Fibroblast of gingiva (primary cell): ENCODE measurements at regions not wholly inside any gene's neighbourhood (a gene's known extent, or its start where the extent isn't known, plus 50 kb on each side); places are given as distances from the start of the nearest gene placed in this dataset.

Experiments used
- DNase-seq: peaks from one replicate; pipeline ENCODE4 v3.0.0-alpha.2; 2011; ENCODE audit warnings: low read depth

DNA sequence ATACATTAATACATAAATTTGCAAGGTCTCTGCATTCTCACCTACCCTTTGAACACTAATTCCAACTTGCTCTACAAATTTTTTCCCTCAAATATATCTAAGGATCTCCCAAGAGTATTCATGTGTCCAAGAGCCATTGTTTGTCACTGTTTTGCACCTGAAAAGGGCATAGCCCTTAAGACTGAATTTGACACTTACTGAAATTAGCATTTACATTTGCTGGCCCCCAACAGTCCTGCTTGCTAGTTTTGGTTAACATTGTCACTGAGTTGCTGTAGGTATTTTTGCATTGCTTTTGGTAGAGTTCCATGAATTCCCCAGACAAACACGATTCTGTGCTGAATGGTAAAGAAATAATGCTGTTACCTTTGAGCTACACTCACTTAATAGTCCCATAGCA lies 57.3 kb downstream of the KCNA4 start:
- no peak for DNase-seq

DNA sequence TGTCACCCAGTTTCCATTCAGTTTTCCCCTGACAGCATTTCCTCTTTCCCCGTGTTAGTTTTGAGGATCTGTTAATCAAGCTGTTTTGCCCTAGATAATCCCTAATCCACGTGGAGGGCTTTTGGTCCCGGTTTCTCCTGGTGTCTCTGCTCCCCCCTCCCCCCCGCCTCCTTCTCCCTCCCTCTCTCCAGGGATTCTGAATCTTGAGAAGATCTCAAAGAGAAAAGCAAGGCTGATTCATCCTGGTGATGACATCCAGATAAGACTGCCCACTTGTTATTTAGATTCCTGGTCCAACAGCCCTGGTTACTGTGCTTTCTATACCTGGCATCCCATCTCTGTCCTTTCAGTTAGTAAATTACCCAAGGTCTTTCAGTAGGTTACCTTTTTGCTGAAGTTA lies 59.4 kb downstream of the KCNA4 start:
- DNase-seq: no peak

DNA sequence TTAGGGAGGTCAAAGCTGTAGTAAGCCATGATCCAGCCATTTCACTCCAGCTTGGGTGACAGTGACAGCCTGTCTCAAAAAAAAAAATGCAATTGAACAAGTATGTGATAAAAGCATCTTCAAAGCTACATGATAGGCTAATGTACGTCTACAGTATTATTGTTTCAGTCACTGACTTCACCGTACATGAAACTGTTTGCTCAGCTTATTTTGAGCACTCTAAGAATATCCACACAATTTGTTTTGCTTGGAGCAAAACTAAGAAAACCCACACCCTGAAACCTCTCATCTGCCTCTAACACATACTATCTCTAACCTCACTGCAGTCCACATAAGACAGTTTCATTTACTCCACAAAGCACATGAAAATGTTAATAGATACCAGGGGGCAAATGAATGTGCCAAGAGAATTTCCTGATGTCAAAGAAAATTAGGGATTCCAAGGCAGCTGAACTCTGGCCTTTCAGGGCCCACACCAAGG lies 60.7 kb downstream of the KCNA4 start:
- DNase-seq: no peak

DNA sequence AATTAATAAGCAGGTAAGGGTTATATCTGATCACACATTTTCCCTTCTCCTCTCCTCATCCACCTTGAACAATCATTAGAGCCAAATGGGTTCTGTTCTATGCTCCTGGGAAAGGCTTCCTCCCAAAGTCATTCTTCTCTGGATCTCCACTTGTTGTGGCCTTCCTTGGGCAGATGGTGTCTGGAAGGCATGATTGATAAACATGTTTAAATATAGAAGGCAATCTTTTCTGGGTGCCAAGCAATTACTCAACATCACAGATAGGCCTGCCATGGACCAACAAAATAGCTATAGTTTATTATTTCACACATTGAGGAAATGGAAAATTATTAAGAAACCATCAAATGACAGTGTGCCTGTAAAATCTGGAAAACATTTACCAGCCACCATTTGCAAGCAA lies 73.5 kb downstream of the KCNA4 start:
- no peak for DNase-seq

DNA sequence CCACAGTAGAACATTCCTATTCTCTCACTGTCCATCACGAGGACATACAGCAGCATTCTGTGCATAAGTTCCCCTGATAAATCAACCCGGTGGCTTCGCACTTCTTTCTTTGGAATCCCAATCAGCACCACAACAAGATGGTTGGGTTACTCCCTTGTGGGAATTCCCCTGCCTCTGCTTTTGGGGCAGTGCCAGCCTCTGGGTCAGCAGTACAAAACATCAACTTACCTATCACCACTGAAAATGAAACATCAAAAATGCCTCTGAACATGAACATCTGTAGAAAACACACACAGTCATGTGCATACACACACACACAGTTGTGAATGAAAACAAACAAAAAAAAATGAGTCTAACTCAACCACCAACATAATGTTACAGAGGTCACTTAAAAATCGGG lies 79.3 kb downstream of the KCNA4 start:
- no peak for DNase-seq

DNA sequence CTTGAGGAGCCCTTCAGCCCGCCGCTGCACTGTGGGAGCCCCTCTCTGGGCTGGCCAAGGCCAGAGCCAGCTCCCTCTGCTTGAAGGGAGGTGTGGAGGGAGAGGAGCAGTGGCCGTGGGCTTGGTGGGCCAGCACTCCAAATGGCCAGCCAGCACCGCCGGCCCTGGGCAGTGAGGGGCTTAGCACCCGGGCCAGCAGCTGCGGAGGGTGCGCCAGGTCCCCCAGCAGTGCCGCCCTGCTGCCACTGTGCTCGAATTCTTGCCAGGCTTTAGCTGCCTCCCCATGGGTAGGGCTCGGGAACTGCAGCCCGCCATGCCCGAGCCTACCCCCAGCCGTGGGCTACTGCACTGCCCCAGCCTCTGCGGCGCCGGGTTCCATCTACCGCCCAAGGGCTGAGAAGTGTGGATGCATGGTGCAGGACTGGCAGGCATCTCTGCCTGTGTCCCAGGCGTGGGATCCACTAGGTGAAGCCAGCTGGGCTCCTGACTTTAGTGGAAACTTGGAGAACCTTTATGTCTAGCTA lies 82.7 kb downstream of the KCNA4 start:
- no peak for DNase-seq

DNA sequence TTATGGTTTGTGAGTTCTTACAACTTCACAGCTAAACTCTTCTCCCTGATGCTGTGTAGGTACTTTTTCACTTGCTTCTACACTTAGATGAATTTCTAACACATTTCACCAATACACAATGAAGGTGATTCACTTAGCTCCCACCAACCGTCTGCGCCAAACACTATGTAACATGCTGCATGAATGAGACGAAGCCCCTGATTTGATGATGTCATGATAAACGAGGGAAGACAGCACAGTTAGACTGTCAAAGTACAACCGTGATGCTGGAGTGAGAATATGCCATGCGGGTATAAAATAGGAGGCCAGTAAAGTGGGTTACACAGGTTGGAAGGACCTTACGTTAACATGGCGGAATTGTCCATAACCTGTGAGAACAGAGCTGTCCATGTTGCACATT lies 100.8 kb downstream of the KCNA4 start:
- no peak for DNase-seq

DNA sequence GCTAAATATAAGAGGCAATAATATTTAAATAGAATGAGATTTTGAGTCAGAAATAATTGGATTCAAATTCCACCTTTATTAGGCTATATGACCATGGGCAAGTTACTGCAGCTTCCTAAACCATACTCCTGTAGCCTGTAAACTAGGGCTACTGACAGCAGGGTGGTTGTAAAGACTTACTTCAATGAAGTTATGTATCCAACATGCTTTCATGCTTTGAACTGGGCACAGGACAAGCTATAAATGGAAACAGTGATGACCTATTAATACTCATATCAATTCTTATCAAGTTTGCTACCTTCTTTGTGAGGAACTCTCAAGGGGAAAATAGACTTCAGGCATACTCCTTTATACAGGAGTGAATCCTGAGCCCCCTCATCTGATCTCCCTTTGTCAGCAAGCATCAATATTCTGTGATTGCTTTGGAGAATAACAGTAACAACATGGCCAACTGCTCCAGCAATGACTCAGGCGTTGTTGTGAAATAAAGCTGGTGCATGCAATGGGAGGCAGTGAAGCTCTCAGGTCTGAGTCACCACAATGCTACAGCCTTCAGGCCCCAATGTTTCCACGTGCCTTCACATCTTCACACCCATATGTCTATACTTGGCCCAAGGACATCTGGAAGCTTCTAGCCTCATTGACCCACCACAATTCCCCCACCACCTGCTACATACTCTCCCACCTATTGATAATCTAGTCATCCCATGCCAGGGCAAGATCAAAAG lies 102.5 kb downstream of the KCNA4 start:
- DNase-seq: no peak

DNA sequence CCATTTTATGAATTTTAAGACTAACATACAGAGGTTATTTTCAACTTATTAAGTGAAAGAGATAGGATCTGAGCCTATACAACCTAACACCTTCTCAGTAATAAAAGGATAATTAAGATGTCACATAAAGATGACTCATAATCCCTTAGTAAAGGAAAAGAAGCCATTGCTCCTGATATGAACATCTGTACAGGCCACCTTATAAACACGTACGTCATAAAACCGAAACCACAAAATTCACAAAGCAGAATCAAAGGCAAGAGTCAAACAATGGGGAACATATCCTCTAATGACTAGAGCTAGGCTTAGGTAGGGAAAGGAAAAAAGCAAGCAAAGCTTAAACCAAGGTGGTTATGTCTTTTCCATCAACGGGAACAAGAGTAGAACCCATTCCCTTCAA lies 103.5 kb downstream of the KCNA4 start:
- DNase-seq: no peak

DNA sequence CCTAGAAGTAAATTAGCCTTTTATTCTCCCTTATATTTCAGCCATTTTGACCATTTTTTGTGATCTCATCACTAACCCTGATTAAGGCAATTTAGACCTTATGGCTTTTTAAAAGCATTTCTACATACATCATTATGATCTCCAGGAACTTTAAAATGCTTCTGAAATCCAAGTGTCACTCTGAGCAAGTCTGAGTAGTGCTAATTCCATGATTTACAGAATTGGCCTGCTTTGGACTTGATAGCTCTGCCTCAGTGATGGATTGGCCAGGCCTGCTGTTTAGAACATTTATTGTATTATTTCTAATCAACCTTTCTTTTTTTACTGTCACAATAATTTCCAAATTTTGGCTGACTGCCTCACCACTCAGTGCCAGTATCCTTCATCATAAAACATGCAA lies 116.4 kb downstream of the KCNA4 start:
- DNase-seq: no peak

DNA sequence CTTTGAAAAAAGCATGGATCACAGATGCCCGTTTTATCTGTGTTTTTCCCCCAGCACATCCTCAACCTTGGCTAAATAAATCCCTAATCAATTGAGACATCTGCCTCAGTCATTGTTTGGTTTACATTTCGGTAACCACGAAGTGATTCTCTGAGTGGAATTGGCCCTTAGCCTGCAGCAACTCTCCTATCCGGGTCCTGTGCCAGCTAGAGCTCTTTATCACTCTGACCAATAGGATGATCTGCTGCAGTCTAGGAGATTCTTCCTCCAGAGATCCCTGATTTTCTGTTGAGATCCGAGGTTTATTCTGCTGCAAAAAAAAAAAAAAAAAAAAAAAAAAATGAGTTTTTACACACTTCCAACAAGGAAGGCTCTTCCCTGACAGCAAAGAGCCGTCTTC lies 137.3 kb downstream of the KCNA4 start:
- DNase-seq: no peak

DNA sequence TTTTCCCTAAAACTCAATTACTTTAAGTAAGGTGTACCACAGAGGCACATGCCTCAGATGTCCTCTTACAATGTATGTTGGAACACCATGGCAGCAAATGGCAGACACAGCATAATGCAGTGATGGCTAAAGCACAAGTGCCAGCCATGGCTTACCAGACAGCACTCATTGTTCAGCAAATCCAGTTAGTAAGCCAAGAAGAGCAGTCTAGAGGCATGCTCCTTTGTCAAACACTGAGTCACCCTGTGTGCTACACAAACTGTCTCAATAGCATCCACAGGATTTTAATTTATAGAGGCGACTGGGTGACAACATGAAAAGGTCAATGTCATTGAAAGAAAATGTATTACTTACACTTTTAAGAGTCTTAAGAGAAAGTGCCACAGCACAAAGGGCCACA lies 140.6 kb downstream of the KCNA4 start:
- no peak for DNase-seq

DNA sequence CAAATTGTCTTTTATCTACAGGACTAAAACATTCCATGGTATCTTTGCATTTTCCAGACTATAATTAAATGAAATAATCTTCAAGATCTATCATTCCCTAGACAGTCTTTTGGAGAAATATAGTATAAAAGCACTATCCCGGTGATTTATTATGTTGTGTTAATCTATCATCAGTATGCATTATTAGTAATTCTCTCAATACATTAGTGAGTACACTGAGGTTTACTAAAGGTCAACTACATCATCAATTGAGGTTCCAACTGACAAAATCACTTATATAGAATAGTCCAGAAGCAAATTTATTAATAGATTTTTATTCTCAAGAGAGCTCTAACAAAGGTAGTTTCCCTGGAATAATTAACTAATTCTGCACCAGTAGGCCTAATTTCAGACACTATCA lies 169.6 kb downstream of the KCNA4 start:
- DNase-seq: no peak

DNA sequence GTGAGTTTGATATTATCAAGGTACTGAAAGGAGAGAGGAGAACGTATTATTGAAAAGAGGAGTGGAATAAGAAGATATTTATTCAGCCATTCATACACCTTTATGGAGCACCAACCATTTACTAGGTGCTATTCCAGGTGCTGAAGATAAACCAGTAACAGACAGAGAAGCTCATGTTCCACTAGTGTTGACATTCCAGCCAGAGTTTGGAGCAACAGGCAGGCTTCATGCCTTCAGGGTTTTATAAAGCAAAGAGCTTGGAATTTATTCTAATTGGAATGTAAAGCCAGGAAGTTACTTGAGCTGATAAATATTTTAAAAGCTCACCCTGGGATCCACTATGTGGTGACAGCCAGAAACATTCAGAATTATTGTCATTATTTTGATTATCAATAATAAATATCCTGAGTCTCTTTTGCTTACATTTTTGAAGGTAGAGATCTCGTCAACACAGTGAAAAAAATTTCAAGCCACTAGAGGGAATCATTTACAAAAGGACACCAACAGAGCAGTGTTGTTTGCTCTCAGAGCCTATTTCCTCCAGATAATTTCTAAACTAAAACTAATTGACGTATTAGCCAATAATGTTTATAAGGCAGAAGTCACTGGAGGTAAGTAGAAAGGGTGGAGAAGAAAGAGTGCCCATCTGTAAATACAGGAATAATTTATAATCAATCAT lies 172.0 kb downstream of the KCNA4 start:
- DNase-seq: no peak

DNA sequence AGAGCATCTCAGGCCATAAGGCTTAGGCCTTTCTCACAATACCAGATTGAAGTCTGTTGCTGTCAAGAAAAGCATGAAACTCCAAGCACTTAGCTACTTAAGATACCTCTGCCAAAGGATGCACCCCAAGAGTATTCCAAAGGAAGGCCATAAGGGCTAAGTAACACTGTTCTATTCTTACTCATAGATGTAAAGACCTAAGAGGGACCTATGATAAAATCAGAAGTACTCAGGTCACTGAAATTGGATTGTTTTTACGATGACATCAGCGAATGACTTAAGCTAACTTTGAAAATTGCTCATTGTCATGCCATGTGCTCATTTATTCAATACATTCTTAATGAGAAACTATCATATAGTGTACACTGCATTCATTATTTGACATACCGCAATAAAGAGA lies 172.8 kb downstream of the KCNA4 start:
- DNase-seq: no peak

DNA sequence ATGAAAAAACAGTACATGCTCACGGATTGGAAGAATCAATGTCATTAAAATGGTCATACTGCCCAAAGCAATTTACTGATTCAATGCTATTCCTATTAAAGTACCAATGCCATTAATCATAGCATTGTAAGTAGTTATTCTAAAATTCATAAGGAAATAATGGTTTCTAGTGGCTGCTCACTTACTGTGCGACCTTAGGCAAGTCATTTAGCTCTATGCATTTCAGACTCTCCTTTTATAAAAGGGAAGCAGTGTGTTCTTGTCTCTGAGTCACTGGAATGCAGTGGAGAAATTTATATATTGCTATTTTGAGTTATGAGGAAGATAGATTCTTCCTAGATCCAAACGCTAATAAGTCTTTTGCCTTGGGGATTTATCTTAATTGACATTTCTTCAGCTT lies 174.8 kb downstream of the KCNA4 start:
- DNase-seq: no peak

DNA sequence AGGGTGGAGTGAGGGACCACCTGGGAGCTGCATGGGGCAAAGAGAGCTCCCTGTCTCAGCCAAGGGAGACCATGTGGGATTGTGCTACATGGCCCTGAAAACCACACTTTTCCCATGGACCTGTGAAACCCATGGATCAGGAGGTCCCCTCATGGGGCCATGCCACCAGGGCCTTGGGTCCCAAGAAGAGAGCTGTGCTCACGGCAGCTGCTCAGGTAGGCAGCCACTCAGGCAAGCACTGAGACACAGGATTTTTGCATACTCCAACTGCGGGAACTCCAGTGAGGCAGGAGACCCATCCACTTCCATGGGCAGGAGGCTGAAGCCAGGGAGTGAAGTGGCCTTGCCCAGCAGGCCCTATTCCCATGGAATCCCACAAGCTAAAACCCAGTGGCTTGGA lies 190.0 kb downstream of the KCNA4 start:
- DNase-seq: no peak

DNA sequence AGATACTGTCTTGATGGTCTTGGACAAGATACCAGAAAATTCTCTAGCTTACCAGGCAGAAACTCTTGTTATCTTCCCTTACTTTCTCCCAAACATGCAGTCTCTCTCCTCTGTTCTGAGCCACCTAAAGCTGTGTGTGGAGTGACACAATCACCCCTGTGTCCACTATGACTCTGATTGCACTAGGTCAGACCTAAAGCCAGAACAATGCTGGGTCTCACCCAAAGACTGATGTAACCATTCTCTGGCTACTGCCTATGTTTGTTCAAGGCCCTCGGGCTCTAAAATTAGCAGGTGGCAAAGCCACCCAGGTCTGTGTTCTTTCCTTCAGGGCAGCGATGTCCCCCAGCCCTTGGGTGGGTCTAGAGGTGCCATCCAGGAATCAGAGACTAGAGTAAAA lies 200.5 kb downstream of the KCNA4 start:
- DNase-seq: no peak

DNA sequence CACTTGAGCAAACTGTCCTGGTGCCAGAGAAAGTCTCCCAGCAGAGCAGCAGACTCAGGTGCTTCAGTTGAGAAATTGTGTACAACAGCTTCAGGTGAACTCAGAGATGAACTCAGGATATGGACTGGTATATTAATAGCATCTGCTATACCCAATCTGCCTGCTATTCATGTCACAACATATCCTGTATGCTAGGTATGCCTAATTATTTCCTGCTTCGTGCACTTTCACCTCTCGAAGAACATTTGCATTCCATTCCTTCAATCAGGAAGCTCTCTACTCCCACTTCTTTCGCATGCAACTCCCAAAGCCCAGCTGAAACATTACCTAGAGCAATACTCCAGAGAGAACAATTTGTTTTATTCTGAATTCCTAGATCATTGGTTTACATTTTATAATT lies 207.7 kb downstream of the KCNA4 start:
- no peak for DNase-seq

DNA sequence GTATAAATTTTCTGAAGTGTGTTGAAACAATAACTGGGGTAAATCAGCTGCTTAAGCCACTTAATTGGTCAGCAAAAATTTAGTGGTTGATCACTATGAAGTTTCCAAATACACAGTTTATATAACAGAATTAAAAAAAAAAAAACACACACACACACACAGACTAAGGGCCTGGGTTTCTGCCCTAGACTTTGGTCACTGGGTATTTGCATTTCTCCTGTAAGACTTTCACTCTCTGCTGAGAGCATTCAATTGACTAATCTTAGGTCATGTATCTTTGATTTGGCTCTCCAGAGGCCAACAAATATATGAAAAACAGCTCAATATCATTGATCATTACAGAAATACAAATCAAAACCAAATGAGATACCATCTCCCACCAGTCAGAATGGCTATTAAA lies 214.3 kb downstream of the KCNA4 start:
- no peak for DNase-seq

DNA sequence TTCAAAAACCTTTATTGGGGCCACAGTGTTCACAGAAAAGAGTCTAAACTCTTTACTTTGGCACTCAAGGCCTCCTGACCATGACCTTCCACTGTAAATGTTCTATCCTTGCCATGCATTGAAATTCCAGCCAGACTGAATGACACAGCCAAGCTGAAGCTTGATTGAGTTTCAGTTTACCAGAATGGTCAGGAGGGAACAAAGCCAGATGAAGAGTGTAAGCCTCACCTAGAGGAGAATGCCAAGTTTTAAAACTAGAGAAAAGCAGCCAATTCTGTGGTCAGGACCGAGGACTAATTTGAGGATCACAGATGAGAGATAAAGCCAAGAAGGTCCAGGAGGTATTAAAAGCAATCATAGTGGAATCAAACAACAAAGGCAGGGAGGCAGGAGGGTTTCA lies 215.3 kb downstream of the KCNA4 start:
- DNase-seq: no peak

DNA sequence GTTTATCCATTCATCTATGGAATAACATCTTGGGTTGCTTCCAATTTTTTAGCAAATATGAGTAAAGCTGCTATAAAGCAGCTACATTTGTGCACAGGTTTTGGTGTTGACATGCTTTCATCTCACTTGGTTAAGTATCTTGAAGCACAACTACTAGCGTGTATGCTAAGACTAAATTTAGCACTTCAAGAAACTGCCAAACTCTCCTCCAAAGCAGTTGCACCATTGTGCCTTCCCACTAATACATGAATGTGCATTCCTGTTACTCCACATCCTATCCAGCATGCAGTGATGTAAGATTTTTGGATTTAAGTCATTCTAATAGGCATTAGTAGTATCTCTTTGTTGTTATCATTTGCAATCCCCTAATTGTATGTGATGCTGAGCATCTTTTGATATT lies 230.7 kb downstream of the KCNA4 start:
- DNase-seq: no peak

DNA sequence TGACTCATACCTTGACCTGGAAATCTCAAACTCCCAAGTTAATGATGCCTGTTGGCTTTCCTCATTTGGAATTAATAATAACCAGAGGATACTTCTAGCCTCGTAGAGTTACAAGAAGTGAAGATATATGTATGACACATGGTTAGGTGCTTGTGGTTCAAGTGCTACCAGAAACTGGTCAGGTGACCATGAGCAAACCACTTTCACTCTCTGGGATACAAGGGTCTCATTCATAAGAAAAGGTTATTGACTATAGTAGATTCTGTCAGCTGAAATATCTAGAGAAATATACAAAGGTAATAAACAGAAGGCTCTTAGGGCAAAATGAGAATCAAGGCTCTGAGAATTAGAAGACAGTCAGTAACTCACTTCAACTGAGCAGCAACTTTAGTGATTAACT lies 233.3 kb downstream of the KCNA4 start:
- no peak for DNase-seq

DNA sequence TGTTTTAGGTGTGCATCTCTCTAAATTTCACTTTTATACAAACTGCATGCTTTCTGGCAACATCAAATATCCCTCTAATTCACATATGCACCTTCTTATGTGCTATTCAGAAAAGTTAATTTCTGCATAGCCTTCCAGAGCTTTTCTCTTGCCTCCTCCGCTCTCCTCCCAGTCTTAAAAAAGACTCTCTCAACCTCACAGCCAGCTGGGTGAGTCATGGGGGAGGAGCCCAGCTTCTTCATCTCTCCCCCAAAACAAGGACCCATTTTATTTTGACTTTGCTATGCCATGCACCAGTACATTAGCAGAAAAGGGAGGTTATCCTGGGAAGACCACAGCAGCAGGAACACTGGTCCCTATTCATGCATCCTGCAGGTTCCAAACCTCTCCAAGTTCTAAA lies 234.4 kb downstream of the KCNA4 start:
- no peak for DNase-seq
